DND-41 (cell line): ENCODE measurements at regions not wholly inside any gene's neighbourhood (a gene's known extent, or its start where the extent isn't known, plus 50 kb on each side); places are given as distances from the start of the nearest gene placed in this dataset.
"Not testable (repeated sequence)": the region's sequence is repeated elsewhere in the genome, so short reads cannot be mapped to it uniquely, and the experiment has no call there.

Experiments used
- ATAC-seq: fragments of 200-7000 bp; cut with Tn5 transposase; 3 replicates; pipeline ENCODE4 v1.9.1; 2021; ENCODE audit warnings: low read depth; ENCODE audit not compliant: insufficient read depth
- DNase-seq: peaks from one replicate; pipeline ENCODE4 v3.0.0-alpha.2; 2020
- H2AFZ ChIP-seq: 2 replicates; pipeline ENCODE4 v1.6.0; 2012; ENCODE audit warnings: low read depth, low read length
- H3K27ac ChIP-seq: 2 replicates; pipeline ENCODE4 v1.5.1; 2012; ENCODE audit warnings: low read length, inconsistent platforms
- H3K27me3 ChIP-seq: fragments of 200-600 bp; sonication (generic); 2 replicates; pipeline ENCODE4 v1.6.0; 2012; ENCODE audit warnings: low read length, mild to moderate bottlenecking, inconsistent platforms; ENCODE audit not compliant: insufficient read depth, poor library complexity
- H3K36me3 ChIP-seq: 2 replicates; pipeline ENCODE4 v1.5.1; 2012; ENCODE audit warnings: low read length, inconsistent platforms; ENCODE audit not compliant: insufficient read depth
- H3K4me1 ChIP-seq: 2 replicates; pipeline ENCODE4 v1.5.1; 2012; ENCODE audit warnings: mild to moderate bottlenecking, low read length; ENCODE audit not compliant: insufficient read depth
- H3K4me2 ChIP-seq: 2 replicates; pipeline ENCODE4 v1.6.0; 2012; ENCODE audit warnings: mild to moderate bottlenecking, moderate library complexity, low read length, inconsistent platforms; ENCODE audit not compliant: insufficient read depth
- H3K4me3 ChIP-seq, 2 experiments: fragments of 200-600 bp in 1 of 2; shearing (Covaris generic) in 1 of 2; 2 replicates each; pipeline ENCODE4 v1.5.1; 2012 to 2016; ENCODE audit warnings: inconsistent platforms in 2 of 2, low read length in 2 of 2, mild to moderate bottlenecking in 2 of 2, low read depth in 1 of 2, moderate library complexity in 1 of 2
- H3K79me2 ChIP-seq: 2 replicates; pipeline ENCODE4 v1.6.0; 2012; ENCODE audit warnings: low read length, inconsistent platforms; ENCODE audit not compliant: insufficient read depth
- H3K9ac ChIP-seq: 2 replicates; pipeline ENCODE4 v1.6.0; 2012; ENCODE audit warnings: low read depth, mild to moderate bottlenecking, inconsistent platforms, low read length, moderate library complexity
- H3K9me3 ChIP-seq: 2 replicates; pipeline ENCODE4 v1.5.1; 2012; ENCODE audit warnings: low read length, moderate library complexity, mild to moderate bottlenecking, inconsistent platforms; ENCODE audit not compliant: insufficient read depth, severe bottlenecking
- H4K20me1 ChIP-seq: 2 replicates; pipeline ENCODE4 v1.6.0; 2012; ENCODE audit warnings: low read length; ENCODE audit not compliant: insufficient read depth

DNA sequence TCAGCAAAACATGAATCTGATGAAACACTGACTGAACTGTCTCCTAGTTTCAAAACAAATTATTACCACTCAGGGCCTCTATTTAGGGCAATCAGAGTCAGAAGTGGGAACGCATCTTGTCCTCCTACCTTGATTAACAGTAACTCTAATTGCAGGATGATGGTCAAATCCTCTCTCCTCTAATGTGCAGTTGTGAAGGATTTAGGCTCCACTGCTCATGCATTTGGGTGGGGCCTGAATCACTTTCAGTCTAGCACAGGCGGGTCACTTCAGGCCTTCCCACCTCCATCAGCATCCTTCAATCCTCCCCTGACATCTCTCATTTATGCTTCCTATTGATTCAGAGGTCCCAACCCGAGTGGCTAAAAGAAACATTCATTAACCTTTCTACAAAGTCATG, 67.5 kb upstream of the AGAP9 start:
- not testable (repeated sequence) for H4K20me1 ChIP-seq, DNase-seq, H3K27ac ChIP-seq, H3K9me3 ChIP-seq, H3K9ac ChIP-seq, ATAC-seq, H2AFZ ChIP-seq, H3K4me2 ChIP-seq, H3K4me3 ChIP-seq, H3K4me1 ChIP-seq, H3K36me3 ChIP-seq, H3K27me3 ChIP-seq, H3K79me2 ChIP-seq

DNA sequence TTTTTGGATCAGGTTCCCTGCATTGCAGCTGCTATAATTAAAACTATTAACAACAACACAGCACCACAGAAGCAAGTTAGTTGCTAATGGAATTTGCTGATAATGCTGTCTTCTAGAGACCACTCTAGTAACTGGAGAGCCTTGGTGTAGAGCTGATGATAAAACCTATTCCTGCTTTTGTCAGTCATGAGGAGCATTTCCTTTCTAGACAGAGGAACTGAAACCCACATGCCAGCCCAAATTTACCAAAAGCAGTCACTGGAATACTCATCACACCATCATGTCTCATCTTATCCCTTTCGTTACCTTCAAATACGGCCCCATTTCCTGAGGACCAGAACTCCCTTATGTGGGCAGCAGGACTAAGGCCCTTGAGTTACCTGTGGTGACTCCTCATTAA, 67.1 kb upstream of the AGAP9 start:
- H2AFZ ChIP-seq, H3K9ac ChIP-seq, H3K27ac ChIP-seq, ATAC-seq, H3K27me3 ChIP-seq, H3K79me2 ChIP-seq, H3K4me2 ChIP-seq, H3K36me3 ChIP-seq, H3K4me1 ChIP-seq, DNase-seq, H4K20me1 ChIP-seq, H3K9me3 ChIP-seq, H3K4me3 ChIP-seq: not testable (repeated sequence)

DNA sequence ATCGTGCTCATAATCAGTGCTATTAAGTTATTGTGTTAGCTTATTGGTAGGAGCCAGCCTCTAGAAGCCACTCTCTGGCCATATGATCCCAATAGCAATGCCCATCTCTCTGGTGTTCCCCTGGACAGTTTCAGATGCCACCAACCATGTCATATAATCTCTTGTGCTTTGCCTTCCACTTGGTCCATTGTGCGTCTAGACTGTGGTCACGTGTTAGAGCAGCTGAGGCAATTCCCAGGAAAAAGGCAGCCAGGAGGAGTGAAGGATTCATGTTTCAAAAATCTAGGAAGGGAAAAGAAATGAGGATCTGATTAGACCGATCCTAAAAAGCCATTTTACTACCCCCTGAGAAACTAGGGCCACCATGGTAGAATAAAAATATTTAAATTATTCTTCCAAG, 58.6 kb upstream of the AGAP9 start:
- DNase-seq, ATAC-seq, H3K4me3 ChIP-seq, H3K27me3 ChIP-seq, H4K20me1 ChIP-seq, H3K27ac ChIP-seq, H3K4me1 ChIP-seq, H3K9ac ChIP-seq, H2AFZ ChIP-seq, H3K9me3 ChIP-seq, H3K36me3 ChIP-seq, H3K79me2 ChIP-seq, H3K4me2 ChIP-seq: not testable (repeated sequence)

DNA sequence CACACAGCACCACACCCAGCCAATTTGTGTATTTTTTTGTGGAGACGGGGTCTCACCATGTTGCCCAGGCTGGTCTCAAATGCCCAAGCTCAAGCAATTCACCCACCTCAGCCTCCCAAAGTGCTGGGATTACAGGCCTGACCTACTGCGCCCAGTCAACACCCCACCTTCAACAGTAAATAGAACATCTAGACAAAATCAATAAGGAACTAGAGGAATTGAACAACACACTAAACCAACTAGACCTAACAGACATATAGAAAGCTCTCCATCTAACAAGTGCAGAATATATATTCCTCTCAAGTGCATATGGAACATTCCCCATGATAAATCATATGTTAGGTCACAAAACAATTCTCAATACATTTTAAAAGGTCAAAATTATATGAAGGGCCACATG, 56.6 kb upstream of the AGAP9 start:
- H4K20me1 ChIP-seq, H3K79me2 ChIP-seq, ATAC-seq, H3K4me1 ChIP-seq, H3K9me3 ChIP-seq, H3K4me2 ChIP-seq, H3K4me3 ChIP-seq, H3K27ac ChIP-seq, H3K36me3 ChIP-seq, H3K9ac ChIP-seq, H3K27me3 ChIP-seq, H2AFZ ChIP-seq, DNase-seq: not testable (repeated sequence)

DNA sequence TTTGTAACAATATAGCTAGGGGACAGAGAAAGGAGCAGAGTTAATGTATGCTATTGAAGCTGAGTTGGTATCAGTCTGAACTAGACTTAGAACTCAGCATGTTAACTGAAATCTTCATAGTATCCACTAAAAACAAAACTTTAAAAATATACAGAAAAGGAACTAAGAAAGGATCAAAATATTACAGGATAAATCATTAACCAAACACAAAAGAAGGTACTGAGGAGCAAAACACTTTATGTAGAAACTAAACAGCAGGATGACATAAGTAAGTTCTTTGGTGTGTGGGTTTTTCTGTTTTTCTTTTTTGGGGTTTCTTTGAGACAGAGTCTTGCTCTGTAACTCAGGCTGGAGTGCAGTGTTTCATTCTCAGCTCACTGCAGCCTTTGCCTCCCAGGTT, 55.1 kb upstream of the AGAP9 start:
- not testable (repeated sequence) for DNase-seq, H3K4me3 ChIP-seq, H3K9me3 ChIP-seq, H3K36me3 ChIP-seq, H3K4me2 ChIP-seq, H3K27ac ChIP-seq, H3K79me2 ChIP-seq, H3K4me1 ChIP-seq, H3K9ac ChIP-seq, ATAC-seq, H3K27me3 ChIP-seq, H2AFZ ChIP-seq, H4K20me1 ChIP-seq
